ENCODE measurements at regions not wholly inside any gene's neighbourhood (a gene's known extent, or its start where the extent isn't known, plus 50 kb on each side); places are given as distances from the start of the nearest gene placed in this dataset.

- peak; percentile 46 for FAIRE-seq
Measured at GRCh38 chr5:166358127-166358830, 1933.2 kb upstream of the WWC1 start.

- peak; percentile 64 for FAIRE-seq
Measured at GRCh38 chr5:166363087-166363760, 1928.2 kb upstream of the WWC1 start.

GRCh38 chr5:166365164-166365563 is 1926.3 kb upstream of the WWC1 start:
- no peak for FAIRE-seq

GRCh38 chr5:166367391-166367790 is 1924.1 kb upstream of the WWC1 start:
- FAIRE-seq = no peak

GRCh38 chr5:166369346-166369745 is 1922.1 kb upstream of the WWC1 start:
- peak; percentile 95 for FAIRE-seq

- FAIRE-seq = no peak
Measured at GRCh38 chr5:166369807-166370206, 1921.6 kb upstream of the WWC1 start.

- no peak for FAIRE-seq
Measured at GRCh38 chr5:166370928-166371690, 1920.3 kb upstream of the WWC1 start.

- FAIRE-seq = no peak
Measured at GRCh38 chr5:166373817-166374216, 1917.6 kb upstream of the WWC1 start.

GRCh38 chr5:166377756-166378155 is 1913.7 kb upstream of the WWC1 start:
- no peak for FAIRE-seq

- FAIRE-seq = no peak
Measured at GRCh38 chr5:166379517-166379916, 1911.9 kb upstream of the WWC1 start.

- no peak for FAIRE-seq
Measured at GRCh38 chr5:166382031-166382430, 1909.4 kb upstream of the WWC1 start.

GRCh38 chr5:166398131-166398530 is 1893.3 kb upstream of the WWC1 start:
- FAIRE-seq = no peak

GRCh38 chr5:166399781-166400180 is 1891.7 kb upstream of the WWC1 start:
- no peak for FAIRE-seq

- FAIRE-seq = no peak
Measured at GRCh38 chr5:166401391-166401790, 1890.1 kb upstream of the WWC1 start.

- no peak for FAIRE-seq
Measured at GRCh38 chr5:166412191-166412590, 1879.3 kb upstream of the WWC1 start.

GRCh38 chr5:166427211-166427610 is 1864.2 kb upstream of the WWC1 start:
- FAIRE-seq = no peak

GRCh38 chr5:166428264-166428803 is 1863.1 kb upstream of the WWC1 start:
- no peak for FAIRE-seq

GRCh38 chr5:166430491-166431319 is 1860.7 kb upstream of the WWC1 start:
- FAIRE-seq = no peak

- FAIRE-seq = no peak
Measured at GRCh38 chr5:166431456-166431855, 1860.0 kb upstream of the WWC1 start.

GRCh38 chr5:166433679-166434078 is 1857.8 kb upstream of the WWC1 start:
- FAIRE-seq = no peak

GRCh38 chr5:166436872-166437271 is 1854.6 kb upstream of the WWC1 start:
- FAIRE-seq = no peak

- no peak for FAIRE-seq
Measured at GRCh38 chr5:166486348-166486747, 1805.1 kb upstream of the WWC1 start.

- FAIRE-seq = no peak
Measured at GRCh38 chr5:166488560-166488959, 1802.9 kb upstream of the WWC1 start.
